HEK293 (cell line): ENCODE measurements at regions not wholly inside any gene's neighbourhood (a gene's known extent, or its start where the extent isn't known, plus 50 kb on each side); places are given as distances from the start of the nearest gene placed in this dataset.

ENCODE experiments used
- CTCF ChIA-PET: fragments of 350-600 bp; formaldehyde crosslinking; extraction: SDS; loops from one replicate; lab custom pipeline; 2021; ENCODE audit warnings: antibody characterized with exemption; lab: Yijun Ruan, JAX
- POLR2A ChIA-PET: fragments of 300-600 bp; formaldehyde crosslinking; extraction: SDS; loops from one replicate; lab custom pipeline; 2020; ENCODE audit warnings: antibody characterized with exemption, inconsistent platforms; lab: Yijun Ruan, JAX
- H3K27ac ChIP-seq: fragments of 200-500 bp; sonication (Bioruptor generic); 2 replicates; pipeline ENCODE4 v1.5.1; 2014; ENCODE audit warnings: low read depth, low read length, control low read depth, inconsistent platforms; ENCODE audit errors: extremely low read depth
- H3K36me3 ChIP-seq, 2 experiments: fragments of 200-500 bp in 1 of 2; sonication (Bioruptor generic) in 1 of 2; 1 replicate in 1 of 2; 2 replicates in 1 of 2; pipeline ENCODE4 v1.5.1; 2014 to 2017; ENCODE audit warnings: inconsistent platforms in 2 of 2, low read length in 2 of 2; ENCODE audit not compliant: control insufficient read depth in 2 of 2, insufficient read depth in 1 of 2
- H3K4me1 ChIP-seq: fragments of 200-500 bp; sonication (Bioruptor generic); 2 replicates; pipeline ENCODE4 v1.5.1; 2014; ENCODE audit warnings: mild to moderate bottlenecking, low read length, inconsistent platforms; ENCODE audit not compliant: control insufficient read depth, insufficient read depth
- H3K4me3 ChIP-seq: 2 replicates; pipeline ENCODE4 v1.5.1; 2011; ENCODE audit warnings: low read depth, mild to moderate bottlenecking, control low read depth, low read length, moderate library complexity
- H3K9me3 ChIP-seq: fragments of 200-500 bp; sonication (Bioruptor generic); 2 replicates; pipeline ENCODE4 v1.5.1; 2014; ENCODE audit warnings: low read depth, low read length, inconsistent platforms; ENCODE audit not compliant: control insufficient read depth, insufficient read depth
- BCL6B ChIP-seq: fragments of 450-650 bp; formaldehyde crosslinking; IDR thresholded peaks from 2 replicates; pipeline ENCODE4 v1.5.1; 2017; ENCODE audit warnings: missing biosample characterization, missing genetic modification characterization
- HOXA7 ChIP-seq: sonication (generic); formaldehyde crosslinking; IDR thresholded peaks from 2 replicates; pipeline ENCODE4 v1.8.1; 2022; ENCODE audit warnings: missing genetic modification reagents, borderline replicate concordance
- IKZF3 ChIP-seq: fragments of 450-650 bp; IDR thresholded peaks from 2 replicates; pipeline ENCODE4 v1.5.0; 2018; ENCODE audit warnings: missing biosample characterization, mild to moderate bottlenecking, missing genetic modification characterization, moderate library complexity
- KLF9 ChIP-seq: fragments of 450-650 bp; formaldehyde crosslinking; IDR thresholded peaks from 2 replicates; pipeline ENCODE4 v1.5.1; 2016; ENCODE audit warnings: missing biosample characterization, missing genetic modification characterization, low read depth
- PATZ1 ChIP-seq: fragments of 450-650 bp; formaldehyde crosslinking; IDR thresholded peaks from 2 replicates; pipeline ENCODE4 v1.5.1; 2016; ENCODE audit warnings: missing biosample characterization, missing genetic modification characterization
- PBX3 ChIP-seq: sonication (generic); formaldehyde crosslinking; IDR thresholded peaks from 2 replicates; pipeline ENCODE4 v1.8.1; 2022; ENCODE audit warnings: mild to moderate bottlenecking, moderate library complexity, missing genetic modification reagents
- REPIN1 ChIP-seq: fragments of 450-650 bp; formaldehyde crosslinking; IDR thresholded peaks from 2 replicates; pipeline ENCODE4 v1.5.1; 2017; ENCODE audit warnings: missing biosample characterization, missing genetic modification characterization, low read depth
- SCRT1 ChIP-seq: fragments of 450-650 bp; formaldehyde crosslinking; IDR thresholded peaks from 2 replicates; pipeline ENCODE4 v1.5.1; 2016; ENCODE audit warnings: missing biosample characterization, missing genetic modification characterization, borderline replicate concordance
- SCRT2 ChIP-seq: fragments of 450-650 bp; formaldehyde crosslinking; IDR thresholded peaks from 2 replicates; pipeline ENCODE4 v1.5.1; 2016; ENCODE audit warnings: missing biosample characterization, missing genetic modification characterization
- SETDB1 ChIP-seq: IDR thresholded peaks from one replicate; pipeline ENCODE4 v1.6.1; 2017; ENCODE audit warnings: mild to moderate bottlenecking, low read length, moderate library complexity, mixed read lengths; ENCODE audit not compliant: insufficient read length
- YY1 ChIP-seq: fragments of 450-650 bp; formaldehyde crosslinking; IDR thresholded peaks from 2 replicates; pipeline ENCODE4 v1.5.1; 2018; ENCODE audit warnings: missing biosample characterization, missing genetic modification characterization
- ZBTB26 ChIP-seq: fragments of 450-650 bp; formaldehyde crosslinking; optimal IDR thresholded peaks from 2 replicates; pipeline ENCODE3; 2016; ENCODE audit warnings: missing biosample characterization, mild to moderate bottlenecking, missing genetic modification characterization
- ZEB2 ChIP-seq: fragments of 450-650 bp; formaldehyde crosslinking; IDR thresholded peaks from 2 replicates; pipeline ENCODE4 v1.5.1; 2016; ENCODE audit warnings: missing biosample characterization, missing genetic modification characterization
- ZNF302 ChIP-seq: fragments of 450-650 bp; formaldehyde crosslinking; IDR thresholded peaks from 2 replicates; pipeline ENCODE4 v1.5.1; 2016; ENCODE audit warnings: missing biosample characterization, missing genetic modification characterization, low read depth
- ZNF335 ChIP-seq: fragments of 450-650 bp; formaldehyde crosslinking; conservative IDR thresholded peaks from 2 replicates; pipeline ENCODE4 v1.5.1; 2016; ENCODE audit warnings: missing biosample characterization, missing genetic modification characterization
- ZNF37A ChIP-seq: fragments of 450-650 bp; IDR thresholded peaks from 2 replicates; pipeline ENCODE4 v1.5.1; 2018; ENCODE audit warnings: missing biosample characterization, missing genetic modification characterization
- ZNF416 ChIP-seq: fragments of 450-650 bp; formaldehyde crosslinking; IDR thresholded peaks from 2 replicates; pipeline ENCODE4 v1.5.1; 2016; ENCODE audit warnings: missing biosample characterization, missing genetic modification characterization
- ZNF549 ChIP-seq: fragments of 450-650 bp; IDR thresholded peaks from 2 replicates; pipeline ENCODE4 v1.5.1; 2018; ENCODE audit warnings: missing biosample characterization, missing genetic modification characterization, mild to moderate bottlenecking, inconsistent platforms, moderate library complexity
- ZNF623 ChIP-seq: fragments of 450-650 bp; formaldehyde crosslinking; IDR thresholded peaks from 2 replicates; pipeline ENCODE4 v1.5.1; 2016; ENCODE audit warnings: missing biosample characterization, missing genetic modification characterization
- ZNF626 ChIP-seq: fragments of 450-650 bp; sonication (Bioruptor Pico); formaldehyde crosslinking; IDR thresholded peaks from 2 replicates; pipeline ENCODE4 v1.5.1; 2018; ENCODE audit warnings: missing biosample characterization, missing genetic modification characterization, inconsistent platforms
- ZNF629 ChIP-seq: fragments of 450-650 bp; formaldehyde crosslinking; IDR thresholded peaks from 2 replicates; pipeline ENCODE4 v1.5.1; 2017; ENCODE audit warnings: missing biosample characterization, missing genetic modification characterization
- ZNF639 ChIP-seq: fragments of 450-650 bp; formaldehyde crosslinking; IDR thresholded peaks from 2 replicates; pipeline ENCODE4 v1.5.1; 2016; ENCODE audit warnings: missing biosample characterization, missing genetic modification characterization
- ZNF791 ChIP-seq: fragments of 450-650 bp; formaldehyde crosslinking; IDR thresholded peaks from 2 replicates; pipeline ENCODE4 v1.5.1; 2016; ENCODE audit warnings: missing biosample characterization, missing genetic modification characterization
- TF ChIP-seq, protein P1 (sequence below): fragments of 450-650 bp; formaldehyde crosslinking; IDR thresholded peaks from 2 replicates; pipeline ENCODE4 v1.5.1; 2016; ENCODE audit warnings: missing biosample characterization, missing genetic modification characterization
- TF ChIP-seq, protein P2 (sequence below): fragments of 450-650 bp; formaldehyde crosslinking; IDR thresholded peaks from 2 replicates; pipeline ENCODE4 v1.5.1; 2016; ENCODE audit warnings: missing biosample characterization, missing genetic modification characterization

GRCh38 chr11:94243571-94244515 lies 60.5 kb upstream of the IZUMO1R start:
- ChIA-PET CTCF (no interaction called here), POLR2A (no interaction called here)
- Histone ChIP-seq H3K4me1 (no peaks in the 10 kb centered on the region), H3K27ac (no peak overlapping the region), H3K9me3 (no peaks in the 10 kb centered on the region), H3K4me3 (no peak overlapping the region), H3K36me3 (no peaks in the 10 kb centered on the region)
- TF ChIP-seq KLF9 (tag by site-specific recombination): no peak
- TF ChIP-seq ZNF791: no peak
- TF ChIP-seq ZNF549: no peak
- no peak for TF ChIP-seq SCRT1 (tag by site-specific recombination)
- TF ChIP-seq, protein P1, sequence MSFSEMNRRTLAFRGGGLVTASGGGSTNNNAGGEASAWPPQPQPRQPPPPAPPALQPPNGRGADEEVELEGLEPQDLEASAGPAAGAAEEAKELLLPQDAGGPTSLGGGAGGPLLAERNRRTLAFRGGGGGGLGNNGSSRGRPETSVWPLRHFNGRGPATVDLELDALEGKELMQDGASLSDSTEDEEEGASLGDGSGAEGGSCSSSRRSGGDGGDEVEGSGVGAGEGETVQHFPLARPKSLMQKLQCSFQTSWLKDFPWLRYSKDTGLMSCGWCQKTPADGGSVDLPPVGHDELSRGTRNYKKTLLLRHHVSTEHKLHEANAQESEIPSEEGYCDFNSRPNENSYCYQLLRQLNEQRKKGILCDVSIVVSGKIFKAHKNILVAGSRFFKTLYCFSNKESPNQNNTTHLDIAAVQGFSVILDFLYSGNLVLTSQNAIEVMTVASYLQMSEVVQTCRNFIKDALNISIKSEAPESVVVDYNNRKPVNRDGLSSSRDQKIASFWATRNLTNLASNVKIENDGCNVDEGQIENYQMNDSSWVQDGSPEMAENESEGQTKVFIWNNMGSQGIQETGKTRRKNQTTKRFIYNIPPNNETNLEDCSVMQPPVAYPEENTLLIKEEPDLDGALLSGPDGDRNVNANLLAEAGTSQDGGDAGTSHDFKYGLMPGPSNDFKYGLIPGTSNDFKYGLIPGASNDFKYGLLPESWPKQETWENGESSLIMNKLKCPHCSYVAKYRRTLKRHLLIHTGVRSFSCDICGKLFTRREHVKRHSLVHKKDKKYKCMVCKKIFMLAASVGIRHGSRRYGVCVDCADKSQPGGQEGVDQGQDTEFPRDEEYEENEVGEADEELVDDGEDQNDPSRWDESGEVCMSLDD (tag by site-specific recombination): no peak
- no peak for TF ChIP-seq ZNF626 (tag by site-specific recombination)
- no peak for TF ChIP-seq YY1
- no peak for TF ChIP-seq ZBTB26
- no peak for TF ChIP-seq ZNF335 (tag by site-specific recombination)
- TF ChIP-seq SETDB1: no peak
- TF ChIP-seq PATZ1: no peak
- TF ChIP-seq ZEB2 (tag by site-specific recombination): no peak
- TF ChIP-seq ZNF629 (tag by site-specific recombination): no peak
- no peak for TF ChIP-seq HOXA7 (CRISPR knock-in tag)

- H3K36me3 ChIP-seq: no peaks in the 10 kb centered on the region
- ChIA-PET CTCF (no interaction called here), POLR2A (no interaction called here)
- no peak for TF ChIP-seq PBX3 (CRISPR knock-in tag)
- no peak for TF ChIP-seq IKZF3 (tag by site-specific recombination)
- no peak for TF ChIP-seq BCL6B (tag by site-specific recombination)
- TF ChIP-seq ZNF416: no peak
- no peak for TF ChIP-seq ZNF623
- no peak for TF ChIP-seq SCRT2
- no peak for TF ChIP-seq ZNF302 (tag by site-specific recombination)
- TF ChIP-seq REPIN1 (tag by site-specific recombination): no peak
- TF ChIP-seq, protein P2, sequence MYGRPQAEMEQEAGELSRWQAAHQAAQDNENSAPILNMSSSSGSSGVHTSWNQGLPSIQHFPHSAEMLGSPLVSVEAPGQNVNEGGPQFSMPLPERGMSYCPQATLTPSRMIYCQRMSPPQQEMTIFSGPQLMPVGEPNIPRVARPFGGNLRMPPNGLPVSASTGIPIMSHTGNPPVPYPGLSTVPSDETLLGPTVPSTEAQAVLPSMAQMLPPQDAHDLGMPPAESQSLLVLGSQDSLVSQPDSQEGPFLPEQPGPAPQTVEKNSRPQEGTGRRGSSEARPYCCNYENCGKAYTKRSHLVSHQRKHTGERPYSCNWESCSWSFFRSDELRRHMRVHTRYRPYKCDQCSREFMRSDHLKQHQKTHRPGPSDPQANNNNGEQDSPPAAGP (tag by site-specific recombination): no peak
- TF ChIP-seq ZNF37A (tag by site-specific recombination): no peak
- no peak for TF ChIP-seq ZNF639 (tag by site-specific recombination)
Measured at GRCh38 chr11:94245121-94245520, 59.3 kb upstream of the IZUMO1R start.

More at GRCh38 chr11:94245121-94245520, 59.3 kb upstream of the IZUMO1R start:
- H3K9me3 ChIP-seq: no peaks in the 10 kb centered on the region
- H3K4me3 ChIP-seq: no peak overlapping the region
- H3K4me1 ChIP-seq: no peaks in the 10 kb centered on the region
- no peak overlapping the region for H3K27ac ChIP-seq
